ENCODE measurements at regions not wholly inside any gene's neighbourhood (a gene's known extent, or its start where the extent isn't known, plus 50 kb on each side); places are given as distances from the start of the nearest gene placed in this dataset.

- no peaks in the 10 kb centered on the region for H4K20me1 ChIP-seq (ENCODE audit: control insufficient read depth, extremely low read depth, insufficient read depth, low read length)
- no peaks in the 10 kb centered on the region for H3K27me3 ChIP-seq (ENCODE audit: control insufficient read depth, extremely low read depth, insufficient read depth, low read length)
- H3K79me2 ChIP-seq (ENCODE audit: control insufficient read depth, insufficient read depth, low read length): no peaks in the 10 kb centered on the region
- H3K4me1 ChIP-seq (ENCODE audit: control insufficient read depth, extremely low read depth, insufficient read depth, low read length): peaks cover 15% of the 10 kb centered on the region
- FAIRE-seq (no peak), DNase-seq (ENCODE audit: low read depth, low spot score) (no peak)
- H3K9me3 ChIP-seq (ENCODE audit: control insufficient read depth, low read depth, low read length): no peaks in the 10 kb centered on the region
- H3K4me3 ChIP-seq (ENCODE audit: control insufficient read depth in 2 of 3, extremely low read depth in 1 of 3, insufficient read depth in 2 of 3, low read depth in 1 of 3, low read length in 3 of 3): no peak overlapping the region
- H3K36me3 ChIP-seq (ENCODE audit: control insufficient read depth in 2 of 2, extremely low read depth in 1 of 2, insufficient read depth in 2 of 2, low read length in 2 of 2): no peaks in the 10 kb centered on the region
- no peaks in the 10 kb centered on the region for H3K9me1 ChIP-seq (ENCODE audit: control insufficient read depth, extremely low read depth, insufficient read depth, low read length)
- no peak for TF ChIP-seq CTCF (optimal IDR thresholded peaks at IDR 0.05 in 1 of 3, IDR thresholded peaks at IDR 0.05 in 1 of 3, conservative IDR thresholded peaks at IDR 0.05 in 1 of 3; ENCODE audit: extremely low read depth in 1 of 3, insufficient read depth in 2 of 3, low read length in 3 of 3)
- no peak for TF ChIP-seq EZH2 (IDR thresholded peaks at IDR 0.05; ENCODE audit: low read length)
- no peak overlapping the region for H3K27ac ChIP-seq (ENCODE audit: control insufficient read depth, insufficient read depth, low read length)
- dilution Hi-C loops (cut with MboI; ENCODE audit: extremely low pct_ligation_motif_present, low sequenced_read_pairs): no loop called here
- no peak overlapping the region for H2AFZ ChIP-seq (ENCODE audit: control insufficient read depth, low read length)
- H3K9ac ChIP-seq (ENCODE audit: control insufficient read depth, extremely low read depth, insufficient read depth, low read length): no peak overlapping the region
- no peak overlapping the region for H3K4me2 ChIP-seq (ENCODE audit: control insufficient read depth, extremely low read depth, insufficient read depth, low read depth, low read length)
Measured at GRCh38 chr2:64331849-64332699, 121.9 kb upstream of the LGALSL start.

- FAIRE-seq: no peak
- H4K20me1 ChIP-seq (ENCODE audit: control insufficient read depth, extremely low read depth, insufficient read depth, low read length): no peaks in the 10 kb centered on the region
- H3K27ac ChIP-seq (ENCODE audit: control insufficient read depth, insufficient read depth, low read length): no peak overlapping the region
- no peak overlapping the region for H3K9ac ChIP-seq (ENCODE audit: control insufficient read depth, extremely low read depth, insufficient read depth, low read length)
- no peaks in the 10 kb centered on the region for H3K79me2 ChIP-seq (ENCODE audit: control insufficient read depth, insufficient read depth, low read length)
- DNase-seq (ENCODE audit: low read depth, low spot score): no peak
- H2AFZ ChIP-seq (ENCODE audit: control insufficient read depth, low read length): no peak overlapping the region
- H3K9me1 ChIP-seq (ENCODE audit: control insufficient read depth, extremely low read depth, insufficient read depth, low read length): no peaks in the 10 kb centered on the region
- no peaks in the 10 kb centered on the region for H3K27me3 ChIP-seq (ENCODE audit: control insufficient read depth, extremely low read depth, insufficient read depth, low read length)
- dilution Hi-C loops (cut with MboI; ENCODE audit: extremely low pct_ligation_motif_present, low sequenced_read_pairs): no loop called here
- no peak overlapping the region for H3K4me3 ChIP-seq (ENCODE audit: control insufficient read depth in 2 of 3, extremely low read depth in 1 of 3, insufficient read depth in 2 of 3, low read depth in 1 of 3, low read length in 3 of 3)
- no peaks in the 10 kb centered on the region for H3K9me3 ChIP-seq (ENCODE audit: control insufficient read depth, low read depth, low read length)
- no peak overlapping the region for H3K4me2 ChIP-seq (ENCODE audit: control insufficient read depth, extremely low read depth, insufficient read depth, low read depth, low read length)
- TF ChIP-seq CTCF (optimal IDR thresholded peaks at IDR 0.05 in 1 of 3, IDR thresholded peaks at IDR 0.05 in 1 of 3, conservative IDR thresholded peaks at IDR 0.05 in 1 of 3; ENCODE audit: extremely low read depth in 1 of 3, insufficient read depth in 2 of 3, low read length in 3 of 3) (no peak), EZH2 (IDR thresholded peaks at IDR 0.05; ENCODE audit: low read length) (no peak)
- no peaks in the 10 kb centered on the region for H3K36me3 ChIP-seq (ENCODE audit: control insufficient read depth in 2 of 2, extremely low read depth in 1 of 2, insufficient read depth in 2 of 2, low read length in 2 of 2)
- peaks cover 10% of the 10 kb centered on the region for H3K4me1 ChIP-seq (ENCODE audit: control insufficient read depth, extremely low read depth, insufficient read depth, low read length)
Measured at GRCh38 chr2:64336171-64336570, 117.8 kb upstream of the LGALSL start.
